ENCODE measurements at regions not wholly inside any gene's neighbourhood (a gene's known extent, or its start where the extent isn't known, plus 50 kb on each side); places are given as distances from the start of the nearest gene placed in this dataset.
"Not testable (repeated sequence)": the region's sequence is repeated elsewhere in the genome, so short reads cannot be mapped to it uniquely, and the experiment has no call there.

DNA sequence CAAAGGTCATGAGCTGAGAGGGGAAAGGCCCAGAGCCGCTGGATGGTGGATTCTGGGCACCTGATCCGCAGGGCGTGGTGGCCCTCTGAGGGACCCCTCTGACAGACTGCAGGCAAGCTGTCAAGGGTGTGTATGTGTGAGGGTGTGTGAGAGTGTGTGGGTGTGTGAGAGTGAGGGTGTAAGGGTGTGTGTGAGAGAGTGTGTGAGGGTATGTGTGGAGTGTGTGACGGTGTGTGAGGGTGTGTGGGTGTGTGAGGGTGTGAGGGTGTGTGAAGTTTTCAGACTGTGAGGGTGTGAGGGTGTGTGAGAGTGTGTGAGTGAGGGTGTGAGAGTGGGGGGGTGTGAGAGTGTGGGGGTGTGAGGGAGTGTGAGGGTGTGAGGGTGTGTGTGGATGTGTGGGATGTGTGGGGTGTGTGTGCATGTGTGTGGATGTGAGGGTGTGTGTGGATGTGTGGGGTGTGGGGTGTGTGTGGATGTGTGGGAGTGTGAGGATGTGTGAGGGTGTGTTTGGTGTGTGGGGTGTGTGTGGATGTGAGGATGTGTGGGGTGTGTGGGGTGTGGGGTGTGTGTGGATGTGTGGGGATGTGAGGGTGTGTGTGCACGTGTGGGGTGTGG, 156.7 kb downstream of the TMEM121 start:
- Histone ChIP-seq H3K36me3 (ENCODE audit: insufficient read depth) (no peaks in the 10 kb centered on the region), H3K27ac (ENCODE audit: low read depth) (no peak overlapping the region), H3K4me3 (ENCODE audit: low read depth, low read length) (no peak overlapping the region), H3K4me1 (ENCODE audit: insufficient read depth) (no peaks in the 10 kb centered on the region)
- WGBS, result 82% methylated on average over 5 of the region's 5 CpGs
- no peak for DNase-seq (ENCODE audit: extremely low spot score)

DNA sequence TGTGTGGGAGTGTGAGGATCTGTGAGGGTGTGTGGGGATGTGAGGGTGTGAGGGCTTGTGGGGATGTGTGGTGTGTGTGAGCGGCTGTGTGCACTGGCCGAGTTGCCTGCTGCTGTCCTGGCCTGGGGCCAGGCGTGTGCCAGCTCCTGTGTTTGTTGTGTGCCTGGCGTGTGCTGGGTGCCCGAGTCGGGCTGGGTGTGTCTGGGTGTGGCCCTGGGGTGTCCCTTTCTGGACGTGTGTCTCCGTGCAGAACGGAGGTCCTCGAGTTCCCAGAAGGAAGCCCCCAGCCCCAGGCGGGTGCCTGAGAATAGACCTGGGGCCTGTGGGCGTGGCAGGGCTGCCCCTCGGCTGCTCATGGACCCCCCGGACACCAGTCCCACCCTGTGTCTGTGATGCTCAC, 157.7 kb downstream of the TMEM121 start:
- not testable (repeated sequence) for DNase-seq (ENCODE audit: extremely low spot score); H3K4me3 ChIP-seq (ENCODE audit: low read depth, low read length); H3K4me1 ChIP-seq (ENCODE audit: insufficient read depth); H3K36me3 ChIP-seq (ENCODE audit: insufficient read depth); H3K27ac ChIP-seq (ENCODE audit: low read depth)
- 74% methylated on average over 14 of the region's 14 CpGs for WGBS

DNA sequence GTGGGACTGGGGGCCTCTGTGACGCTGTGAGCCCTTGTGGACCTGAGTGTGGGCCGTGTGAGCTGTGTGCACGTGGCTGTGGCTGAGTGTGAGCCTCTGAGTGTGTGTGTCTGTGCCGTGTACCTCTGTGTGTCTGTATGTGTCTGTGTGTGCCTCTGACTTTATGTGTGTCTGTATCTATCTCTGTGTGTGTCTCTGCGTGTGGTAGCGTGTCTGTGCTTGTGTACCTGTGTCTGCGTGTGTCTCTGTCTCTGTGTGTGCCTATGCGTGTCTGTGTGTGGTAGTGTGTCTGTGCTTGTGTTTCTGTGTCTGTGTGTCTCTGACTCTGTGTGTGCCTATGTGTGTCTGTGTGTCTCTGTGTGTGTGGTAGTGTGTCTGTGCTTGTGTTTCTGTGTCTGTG, 158.2 kb downstream of the TMEM121 start:
- DNase-seq (ENCODE audit: extremely low spot score); H3K27ac ChIP-seq (ENCODE audit: low read depth); H3K4me1 ChIP-seq (ENCODE audit: insufficient read depth); H3K36me3 ChIP-seq (ENCODE audit: insufficient read depth); H3K4me3 ChIP-seq (ENCODE audit: low read depth, low read length): not testable (repeated sequence)
- 84% methylated on average over 6 of the region's 8 CpGs for WGBS

DNA sequence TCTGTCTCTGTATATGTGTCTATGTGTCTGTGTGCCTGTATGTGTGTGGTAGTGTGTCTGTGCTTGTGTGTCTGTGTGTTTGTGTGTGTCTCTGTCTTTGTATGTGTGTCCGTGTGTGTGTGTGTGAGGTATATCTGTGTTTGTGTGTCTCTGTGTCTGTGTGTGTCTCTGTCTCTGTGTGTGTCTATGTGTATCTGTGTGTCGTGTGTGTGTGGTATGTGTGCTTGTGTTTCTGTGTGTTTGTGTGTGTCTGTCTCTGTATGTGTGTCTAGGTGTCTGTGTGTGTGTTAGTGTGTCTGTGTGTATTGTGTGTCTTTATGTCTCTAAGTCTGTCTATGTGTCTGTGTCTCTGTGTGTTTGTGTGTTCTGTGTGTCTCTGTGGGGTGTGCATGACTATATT, 158.6 kb downstream of the TMEM121 start:
- Histone ChIP-seq H3K27ac (ENCODE audit: low read depth) (no peak overlapping the region), H3K4me3 (ENCODE audit: low read depth, low read length) (no peak overlapping the region), H3K36me3 (ENCODE audit: insufficient read depth) (no peaks in the 10 kb centered on the region), H3K4me1 (ENCODE audit: insufficient read depth) (no peaks in the 10 kb centered on the region)
- 83% methylated on average over 2 of the region's 2 CpGs for WGBS
- DNase-seq (ENCODE audit: extremely low spot score), result no peak

DNA sequence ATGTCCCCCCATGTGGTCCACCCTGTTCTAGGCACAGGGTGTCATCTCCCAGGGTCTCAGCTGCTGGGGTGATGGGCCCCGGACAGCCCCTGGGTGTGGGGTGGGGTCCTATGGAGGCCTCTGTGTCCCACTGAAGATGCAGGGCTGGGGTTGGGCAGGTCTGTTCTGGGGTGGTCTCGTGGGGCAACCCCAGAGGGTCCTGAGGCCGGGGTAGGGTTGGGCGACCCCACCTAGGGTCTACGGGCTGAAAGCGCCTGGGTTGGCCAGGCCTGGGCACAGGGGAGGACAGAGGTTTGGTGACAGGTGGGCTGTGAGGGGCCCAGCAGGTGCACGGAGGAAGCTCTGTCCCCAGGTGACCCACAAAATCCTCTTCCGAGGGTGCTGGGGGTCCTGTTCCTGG, 159.2 kb downstream of the TMEM121 start:
- H3K4me3 ChIP-seq (ENCODE audit: low read depth, low read length); H3K27ac ChIP-seq (ENCODE audit: low read depth); H3K36me3 ChIP-seq (ENCODE audit: insufficient read depth); DNase-seq (ENCODE audit: extremely low spot score); H3K4me1 ChIP-seq (ENCODE audit: insufficient read depth): not testable (repeated sequence)
- 73% methylated on average over 5 of the region's 8 CpGs for WGBS

DNA sequence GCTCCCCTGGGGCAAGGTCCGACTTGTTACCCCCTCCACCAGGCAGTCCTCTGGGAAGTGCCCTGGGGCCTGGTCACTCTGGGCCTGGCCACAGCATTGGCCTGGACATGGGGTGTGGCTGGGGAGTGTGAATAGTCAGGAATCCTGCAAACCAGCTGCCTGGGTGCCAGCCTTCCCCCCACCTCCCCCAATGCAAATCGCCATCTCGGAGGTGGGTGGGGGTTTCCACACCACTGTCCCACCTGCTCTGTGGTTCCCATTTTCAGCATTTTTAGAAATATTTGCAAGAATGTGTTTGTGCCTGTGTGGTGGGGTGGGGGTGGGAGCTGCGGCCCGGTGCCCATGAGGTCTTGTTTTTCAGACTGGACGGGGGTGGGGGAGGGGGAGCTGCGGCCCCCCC, 159.7 kb downstream of the TMEM121 start:
- not testable (repeated sequence) for DNase-seq (ENCODE audit: extremely low spot score); H3K4me1 ChIP-seq (ENCODE audit: insufficient read depth); H3K4me3 ChIP-seq (ENCODE audit: low read depth, low read length); H3K27ac ChIP-seq (ENCODE audit: low read depth); H3K36me3 ChIP-seq (ENCODE audit: insufficient read depth)
- WGBS, result no CpG with 5 or more reads among the region's 7 CpGs

DNA sequence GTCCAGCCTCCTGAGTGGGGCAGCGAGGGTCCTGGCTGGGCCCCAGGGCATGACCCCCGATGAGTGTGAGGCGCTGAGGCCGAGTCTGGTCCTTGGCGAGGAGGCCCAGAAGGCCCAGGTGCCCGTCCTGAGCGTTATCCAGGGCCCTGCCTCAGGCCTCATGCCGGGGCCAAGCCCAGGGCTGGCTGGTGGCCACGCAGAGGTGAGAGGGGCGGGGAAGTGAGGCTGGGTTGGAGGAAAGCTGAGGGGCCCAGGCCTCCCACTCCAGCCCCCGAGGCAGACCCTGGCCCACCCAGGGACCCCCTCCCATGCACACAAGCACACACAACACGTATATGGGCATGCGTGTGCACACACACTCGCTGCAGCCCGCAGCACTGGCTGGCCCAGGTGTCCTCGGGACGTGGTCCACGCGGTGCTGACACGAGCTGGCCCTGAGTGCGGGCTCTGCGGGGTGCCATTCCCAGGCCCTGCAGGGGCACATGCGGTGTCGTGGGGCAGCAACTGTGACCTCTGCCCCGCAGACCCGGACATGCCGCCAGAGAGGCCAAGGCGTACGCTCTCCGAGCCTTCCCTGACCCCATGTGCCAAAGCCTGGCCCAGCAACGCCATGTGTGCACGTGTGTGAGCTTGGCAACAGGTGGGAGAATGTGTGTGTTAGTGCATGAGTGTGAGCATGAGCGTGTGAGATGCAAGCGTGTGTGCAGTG, 160.2 kb downstream of the TMEM121 start:
- not testable (repeated sequence) for H3K27ac ChIP-seq (ENCODE audit: low read depth); H3K4me3 ChIP-seq (ENCODE audit: low read depth, low read length); H3K4me1 ChIP-seq (ENCODE audit: insufficient read depth); H3K36me3 ChIP-seq (ENCODE audit: insufficient read depth); DNase-seq (ENCODE audit: extremely low spot score)
- WGBS, result 90% methylated on average over 27 of the region's 34 CpGs

DNA sequence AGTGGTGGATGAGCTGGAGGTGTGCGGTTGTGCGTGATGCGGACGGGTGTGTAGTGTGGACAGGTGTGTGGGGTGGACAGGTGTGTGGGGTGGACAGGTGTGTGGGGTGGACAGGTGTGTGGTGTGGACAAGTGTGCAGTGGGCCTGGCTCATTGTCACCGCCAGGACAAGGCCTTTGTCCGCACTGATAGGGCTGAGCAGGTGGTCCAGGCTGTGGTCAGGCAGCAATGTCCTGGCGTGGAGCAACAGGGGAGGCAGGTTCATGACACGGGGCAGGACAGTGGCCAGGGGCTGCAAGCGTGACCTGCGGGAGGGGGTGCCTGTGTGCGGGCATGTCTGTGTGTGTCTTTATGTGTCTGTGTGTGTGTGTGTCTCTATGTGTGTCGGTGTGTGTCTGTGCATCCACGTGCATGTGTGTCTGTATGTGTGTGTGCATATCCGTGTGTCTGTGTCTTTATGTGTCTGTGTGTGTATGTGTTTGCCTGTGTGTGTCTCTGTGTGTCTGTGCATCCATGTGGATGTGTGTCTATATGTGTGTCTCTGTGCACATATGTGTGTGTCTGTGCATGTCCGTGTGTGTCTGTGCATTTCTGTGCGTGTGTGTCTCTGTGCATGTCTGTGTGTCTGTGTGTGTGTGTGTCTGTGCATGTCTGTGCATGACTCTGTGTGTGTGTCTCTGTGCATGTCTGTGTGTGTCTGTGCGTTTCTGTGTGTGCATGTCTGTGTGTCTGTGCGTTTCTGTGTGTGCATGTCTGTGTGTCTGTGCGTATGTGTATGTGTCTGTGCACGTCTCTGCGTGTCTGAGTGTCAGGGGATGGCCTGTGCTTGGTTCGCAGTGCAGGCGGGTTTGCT, 161.0 kb downstream of the TMEM121 start:
- not testable (repeated sequence) for DNase-seq (ENCODE audit: extremely low spot score); H3K4me3 ChIP-seq (ENCODE audit: low read depth, low read length); H3K27ac ChIP-seq (ENCODE audit: low read depth); H3K36me3 ChIP-seq (ENCODE audit: insufficient read depth); H3K4me1 ChIP-seq (ENCODE audit: insufficient read depth)
- 82% methylated on average over 23 of the region's 23 CpGs for WGBS

DNA sequence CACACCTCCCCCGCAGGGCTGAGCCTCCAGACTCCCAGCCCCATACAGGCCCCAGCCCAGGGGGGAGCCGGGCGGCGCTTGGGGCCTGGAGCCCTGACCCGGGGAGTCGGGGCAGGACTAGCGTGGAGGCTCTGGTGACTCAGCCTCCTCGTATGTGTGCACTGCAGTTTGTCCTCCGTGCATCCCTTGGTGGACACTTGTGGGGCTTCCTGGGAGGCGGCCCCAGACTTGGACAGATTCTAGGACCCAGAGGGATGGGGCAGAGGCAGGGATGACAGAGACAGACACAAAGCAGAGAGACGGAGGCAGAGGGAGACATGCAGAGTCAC, 161.6 kb downstream of the TMEM121 start:
- not testable (repeated sequence) for H3K4me1 ChIP-seq (ENCODE audit: insufficient read depth); DNase-seq (ENCODE audit: extremely low spot score); H3K36me3 ChIP-seq (ENCODE audit: insufficient read depth); H3K4me3 ChIP-seq (ENCODE audit: low read depth, low read length); H3K27ac ChIP-seq (ENCODE audit: low read depth)
- WGBS, result 70% methylated on average over 10 of the region's 11 CpGs

DNA sequence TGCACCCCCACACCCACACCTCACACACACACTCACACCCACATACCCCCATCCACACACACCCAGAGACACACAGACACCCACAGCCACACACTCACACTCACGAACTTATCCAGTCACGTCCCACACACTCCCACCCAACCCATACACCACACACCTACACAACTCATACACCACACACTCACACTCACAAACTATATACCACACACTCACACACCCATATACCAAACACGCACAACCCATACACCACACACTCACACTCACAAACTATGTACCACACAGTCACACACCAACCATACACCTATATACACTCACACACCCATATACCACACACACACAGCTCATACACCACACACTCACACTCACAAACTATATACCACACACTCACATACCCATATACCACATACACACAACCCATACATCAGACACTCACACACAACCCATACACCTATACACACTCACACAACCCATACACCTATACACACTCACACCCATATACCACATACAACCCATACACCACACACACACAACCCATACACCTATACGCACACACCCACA, 162.4 kb downstream of the TMEM121 start:
- WGBS, result 97% methylated on average over 4 of the region's 4 CpGs
- not testable (repeated sequence) for H3K4me3 ChIP-seq (ENCODE audit: low read depth, low read length); DNase-seq (ENCODE audit: extremely low spot score); H3K4me1 ChIP-seq (ENCODE audit: insufficient read depth); H3K27ac ChIP-seq (ENCODE audit: low read depth); H3K36me3 ChIP-seq (ENCODE audit: insufficient read depth)

DNA sequence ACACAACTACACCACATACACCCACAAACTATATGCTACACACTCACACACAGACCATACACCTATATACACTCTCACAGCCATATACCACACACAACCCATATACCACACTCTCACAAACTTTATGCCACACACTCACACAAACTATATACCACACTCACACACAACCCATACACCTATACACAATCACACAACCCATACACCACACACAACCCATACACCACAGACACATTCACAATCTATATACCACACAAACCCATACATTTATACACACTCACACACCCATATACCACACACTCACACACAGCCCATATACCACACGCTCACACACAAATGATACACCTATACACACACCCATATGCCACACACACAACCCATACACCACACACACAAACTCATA, 163.3 kb downstream of the TMEM121 start:
- Histone ChIP-seq H3K4me1 (ENCODE audit: insufficient read depth) (no peaks in the 10 kb centered on the region), H3K36me3 (ENCODE audit: insufficient read depth) (no peaks in the 10 kb centered on the region), H3K4me3 (ENCODE audit: low read depth, low read length) (no peak overlapping the region), H3K27ac (ENCODE audit: low read depth) (no peak overlapping the region)
- WGBS, result 98% methylated on average over 1 of the region's 1 CpG
- no peak for DNase-seq (ENCODE audit: extremely low spot score)

DNA sequence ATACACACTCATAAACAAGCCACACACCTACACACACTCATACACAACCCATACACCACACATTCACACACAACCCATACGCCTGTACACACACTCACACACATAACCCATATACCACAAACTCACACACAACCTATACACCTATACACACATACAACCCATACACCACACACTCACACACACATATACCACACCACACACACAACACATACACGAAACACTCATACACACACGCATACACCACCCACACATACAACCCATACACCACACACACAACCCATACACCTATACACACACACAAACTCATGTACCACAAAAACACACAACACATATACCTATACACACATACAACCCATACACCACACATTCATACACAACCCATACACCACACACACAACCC, 164.3 kb downstream of the TMEM121 start:
- 90% methylated on average over 3 of the region's 3 CpGs for WGBS
- Histone ChIP-seq H3K4me1 (ENCODE audit: insufficient read depth) (no peaks in the 10 kb centered on the region), H3K4me3 (ENCODE audit: low read depth, low read length) (no peak overlapping the region), H3K27ac (ENCODE audit: low read depth) (no peak overlapping the region), H3K36me3 (ENCODE audit: insufficient read depth) (no peaks in the 10 kb centered on the region)
- no peak for DNase-seq (ENCODE audit: extremely low spot score)

DNA sequence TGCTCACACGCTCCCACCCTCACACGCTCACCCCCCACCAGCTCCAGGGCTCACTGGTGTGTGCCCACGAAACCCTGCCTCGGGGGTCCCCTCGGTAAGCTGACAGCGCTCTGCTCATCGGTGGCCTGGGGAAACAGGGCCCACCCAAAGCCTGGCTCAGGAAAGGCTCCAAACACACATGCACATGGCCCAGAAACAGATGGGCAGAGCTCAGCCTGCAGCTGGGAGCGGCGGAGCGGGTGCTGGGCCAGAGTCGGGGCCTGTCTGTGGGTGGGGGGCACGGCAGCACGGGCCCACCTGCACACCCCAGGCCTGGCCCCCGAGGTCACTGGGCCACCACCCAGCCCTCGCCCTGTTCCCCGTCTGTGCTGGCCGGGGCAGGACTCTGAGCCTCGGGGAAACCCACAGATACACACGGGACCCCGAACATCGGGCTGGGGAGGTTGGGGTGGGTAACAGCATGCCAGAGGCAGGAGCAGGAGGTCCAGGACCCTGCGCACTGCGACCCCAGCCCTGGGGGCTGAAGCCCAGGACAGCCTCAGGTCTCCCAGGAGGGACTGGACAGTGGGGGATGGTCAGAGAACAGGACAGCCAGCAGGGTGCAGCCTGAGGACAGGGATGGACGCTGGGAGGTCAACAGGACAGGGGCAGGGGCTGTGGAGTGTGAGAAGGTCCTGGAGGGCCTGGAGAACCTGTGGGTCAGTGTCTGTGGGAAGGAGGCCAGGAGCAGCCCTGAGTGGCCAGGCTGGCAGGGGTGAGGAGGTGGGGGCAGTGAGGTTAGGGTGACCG, 165.1 kb downstream of the TMEM121 start:
- H3K36me3 ChIP-seq (ENCODE audit: insufficient read depth); H3K4me3 ChIP-seq (ENCODE audit: low read depth, low read length); H3K27ac ChIP-seq (ENCODE audit: low read depth); DNase-seq (ENCODE audit: extremely low spot score); H3K4me1 ChIP-seq (ENCODE audit: insufficient read depth): not testable (repeated sequence)
- WGBS, result 93% methylated on average over 25 of the region's 25 CpGs

All from urinary bladder (tissue), 3 donors.